NCI-H82 treated with DMSO at 0.1 percent for 48 hours (cell line): ENCODE measurements at regions not wholly inside any gene's neighbourhood (a gene's known extent, or its start where the extent isn't known, plus 50 kb on each side); places are given as distances from the start of the nearest gene placed in this dataset.
"Not testable (repeated sequence)": the region's sequence is repeated elsewhere in the genome, so short reads cannot be mapped to it uniquely, and the experiment has no call there.

ENCODE experiments used
- DNase-seq: peaks from one replicate; lab custom pipeline; 2025; ENCODE audit not compliant: unreplicated experiment; lab: John Stamatoyannopoulos, UW

DNA sequence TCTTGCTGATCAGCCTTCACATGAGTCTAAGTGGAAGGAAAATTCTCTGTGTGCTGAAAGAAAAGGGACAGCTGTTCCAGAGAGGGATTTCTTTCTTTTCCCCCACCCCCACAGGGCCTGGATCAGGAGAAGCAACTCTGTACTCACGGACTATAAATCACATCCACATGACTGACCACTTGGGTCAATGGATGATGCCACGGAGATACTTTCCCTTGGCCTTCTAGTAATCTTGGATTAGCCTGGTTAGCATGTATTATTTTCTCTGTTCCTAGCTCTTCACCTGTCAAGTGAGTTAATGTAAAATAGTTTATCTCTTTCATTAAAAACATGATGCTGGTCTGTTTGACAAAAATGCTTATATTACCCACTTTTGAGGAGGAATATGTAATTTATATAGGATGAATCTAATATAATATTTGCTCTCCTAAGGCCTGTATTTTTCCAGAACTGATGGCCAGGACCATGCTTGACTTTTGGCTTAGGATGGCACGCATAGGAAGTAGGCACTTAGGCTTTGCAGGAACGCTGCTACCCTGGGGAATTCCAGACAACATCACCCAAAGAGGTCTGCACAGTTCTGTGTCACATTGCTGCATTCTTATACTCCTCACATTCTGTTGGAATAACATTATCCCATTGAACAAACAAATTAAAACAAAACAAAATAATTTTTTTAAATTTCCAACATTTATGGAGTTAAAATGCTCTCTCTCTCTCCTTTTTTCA is 892.1 kb downstream of the TLE1 start:
- DNase-seq, result peak; percentile 88

- peak; percentile 56 for DNase-seq
Measured at GRCh38 chr9:80796632-80797031, 892.7 kb downstream of the TLE1 start.

DNA sequence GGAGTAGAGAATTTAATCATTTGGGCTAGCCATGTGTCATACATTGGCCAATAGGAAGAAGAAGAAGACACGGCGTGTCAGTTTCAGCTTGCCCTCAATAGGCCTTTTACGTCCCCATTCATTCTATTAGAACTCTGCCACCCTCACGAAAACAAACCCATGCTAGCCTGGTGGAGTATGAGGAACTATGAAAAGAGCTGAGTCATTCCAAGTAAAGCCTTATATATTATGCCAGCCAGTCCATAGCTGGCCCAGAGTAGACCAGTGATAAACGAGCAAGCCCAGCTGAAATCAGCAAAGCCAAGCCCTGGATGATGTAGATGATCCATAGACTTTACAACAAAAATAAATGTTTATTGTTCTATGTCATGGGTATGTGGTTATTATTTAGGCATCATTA is 895.1 kb downstream of the TLE1 start:
- DNase-seq, result no peak

DNA sequence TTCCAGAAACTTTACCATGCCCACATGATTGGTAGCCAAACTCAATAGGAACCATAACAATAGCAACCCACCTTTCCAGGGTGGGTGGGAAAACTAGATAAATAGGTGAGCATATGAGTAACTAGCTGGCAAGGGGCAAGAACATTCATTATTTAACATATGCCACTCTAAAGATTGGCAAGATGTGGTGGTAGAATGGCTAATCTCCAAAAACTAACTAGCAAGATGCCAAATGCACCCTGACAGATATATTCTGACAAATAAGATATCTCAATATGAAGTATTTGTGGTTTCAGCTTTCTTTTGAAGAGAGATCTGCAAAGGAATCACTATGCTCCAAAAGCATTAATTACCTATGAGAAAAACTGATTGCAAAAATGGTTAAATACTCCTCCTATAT is 895.6 kb downstream of the TLE1 start:
- no peak for DNase-seq

DNA sequence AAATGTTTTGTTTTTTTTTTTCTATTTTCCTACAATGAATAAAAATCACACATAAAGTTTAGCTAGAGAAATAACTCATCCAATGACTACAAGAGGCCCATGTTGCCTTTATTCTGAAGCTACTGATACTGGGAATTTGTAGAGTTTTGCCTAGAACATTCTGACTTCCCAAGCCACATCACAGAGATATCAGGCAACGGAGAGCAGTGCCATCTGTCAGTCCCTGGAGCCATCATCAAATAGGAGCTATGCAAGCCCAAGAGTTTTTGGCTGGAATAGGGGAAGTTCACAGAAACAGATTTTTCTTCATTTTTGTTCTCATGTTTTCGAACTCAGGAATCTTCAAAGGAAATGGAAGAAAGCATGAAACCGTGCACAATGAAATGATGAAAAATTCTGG is 896.6 kb downstream of the TLE1 start:
- no peak for DNase-seq

- no peak for DNase-seq
Measured at GRCh38 chr9:80791836-80792235, 897.5 kb downstream of the TLE1 start.

DNA sequence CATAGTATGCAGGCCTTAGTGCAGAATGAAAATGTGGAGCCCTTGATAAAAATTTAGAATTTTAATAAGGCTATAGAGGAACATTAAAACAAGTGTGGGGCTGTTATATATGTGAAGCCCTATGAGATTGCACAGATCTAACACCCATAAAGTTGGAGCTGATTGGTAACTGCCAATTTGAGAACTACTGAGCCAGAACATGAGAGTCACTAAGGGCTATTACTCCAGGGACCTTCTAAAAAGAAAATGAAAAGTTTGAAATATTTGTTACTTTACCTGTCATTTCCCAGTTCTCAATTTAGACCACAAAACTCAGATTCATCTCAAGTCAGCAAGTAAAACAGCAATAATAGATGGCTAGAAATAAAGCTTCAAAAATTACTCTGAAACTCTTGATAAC is 898.6 kb downstream of the TLE1 start:
- no peak for DNase-seq

- DNase-seq, result no peak
Measured at GRCh38 chr9:80789831-80790230, 899.5 kb downstream of the TLE1 start.

- no peak for DNase-seq
Measured at GRCh38 chr9:80787636-80788035, 901.7 kb downstream of the TLE1 start.

- no peak for DNase-seq
Measured at GRCh38 chr9:80784647-80785046, 904.7 kb downstream of the TLE1 start.

DNA sequence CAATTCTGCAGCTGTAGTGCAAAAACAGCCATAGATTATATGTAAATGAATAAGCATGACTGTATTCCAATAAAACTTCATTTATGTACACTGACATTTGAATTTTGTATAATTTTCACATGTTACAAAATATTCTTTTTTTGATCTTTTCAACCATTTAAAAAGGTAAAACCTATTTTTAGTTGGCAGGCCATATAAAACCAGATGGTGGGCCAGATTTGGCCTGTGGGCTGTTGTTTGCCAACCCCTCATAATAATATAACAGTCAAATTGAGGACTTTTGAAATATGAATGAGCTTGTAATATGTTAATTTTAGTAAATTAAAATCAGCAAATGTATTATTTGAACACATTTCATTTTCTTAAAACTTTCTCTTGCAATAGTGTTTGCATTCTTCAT is 913.4 kb downstream of the TLE1 start:
- no peak for DNase-seq

DNA sequence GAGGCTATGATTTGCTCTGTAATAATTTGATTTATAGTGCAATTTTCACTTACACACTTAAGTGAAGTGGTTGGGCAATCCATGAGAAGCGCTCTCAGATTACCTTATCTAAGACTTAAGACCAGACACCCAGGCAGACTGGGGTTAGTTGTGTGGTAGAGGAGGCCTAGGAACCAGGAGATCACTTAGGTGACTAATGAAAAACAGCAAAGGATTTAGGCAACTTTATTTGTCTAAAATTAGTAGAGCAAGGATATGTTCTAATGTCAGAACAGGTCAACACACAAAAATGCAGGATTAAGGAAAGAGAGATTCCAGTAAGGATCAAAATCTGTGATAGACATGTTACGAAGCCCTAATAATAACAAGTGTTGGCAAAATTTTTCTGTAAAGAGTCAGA is 913.8 kb downstream of the TLE1 start:
- no peak for DNase-seq

- no peak for DNase-seq
Measured at GRCh38 chr9:80771555-80772347, 917.6 kb downstream of the TLE1 start.

DNA sequence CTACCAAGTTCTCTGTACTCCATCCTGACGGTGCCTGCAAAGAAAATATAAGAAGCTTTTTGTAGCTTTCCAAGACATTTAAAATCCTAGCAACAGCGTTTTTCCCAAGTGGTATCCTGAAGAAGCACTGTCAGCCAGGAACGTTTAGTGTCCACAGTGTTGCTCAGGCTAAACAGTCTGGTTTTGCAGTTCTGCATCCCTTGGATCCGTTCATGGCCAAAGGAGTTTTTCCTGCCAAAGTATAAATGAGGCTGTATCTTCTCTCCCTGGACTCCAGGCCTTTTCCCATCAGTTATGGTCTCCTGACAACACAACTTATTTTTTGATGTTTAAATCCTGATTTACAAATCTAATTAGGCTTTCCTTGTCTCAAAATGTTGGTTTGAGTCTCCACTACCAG is 925.8 kb downstream of the TLE1 start:
- DNase-seq, result no peak

DNA sequence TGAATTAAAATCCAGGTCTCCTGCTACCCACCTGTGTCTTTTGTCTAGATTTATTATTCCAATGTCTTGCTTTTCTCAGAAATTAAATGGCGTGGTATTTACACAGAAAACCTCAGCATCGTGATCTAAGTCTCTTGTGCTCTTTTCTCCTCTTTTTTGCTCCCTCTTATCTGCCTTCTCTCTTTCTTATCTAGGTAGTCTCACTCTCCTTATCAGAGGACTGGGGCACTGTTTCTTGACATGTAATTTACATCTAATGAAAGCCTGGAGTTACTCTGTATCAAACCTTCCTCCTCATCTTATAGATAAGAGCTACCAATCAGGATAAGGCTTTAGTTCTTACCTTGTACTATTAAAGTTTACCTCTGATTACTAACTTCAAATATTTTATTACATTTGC is 933.8 kb downstream of the TLE1 start:
- DNase-seq, result no peak

- DNase-seq, result not testable (repeated sequence)
Measured at GRCh38 chr9:80747056-80747455, 942.3 kb downstream of the TLE1 start.

DNA sequence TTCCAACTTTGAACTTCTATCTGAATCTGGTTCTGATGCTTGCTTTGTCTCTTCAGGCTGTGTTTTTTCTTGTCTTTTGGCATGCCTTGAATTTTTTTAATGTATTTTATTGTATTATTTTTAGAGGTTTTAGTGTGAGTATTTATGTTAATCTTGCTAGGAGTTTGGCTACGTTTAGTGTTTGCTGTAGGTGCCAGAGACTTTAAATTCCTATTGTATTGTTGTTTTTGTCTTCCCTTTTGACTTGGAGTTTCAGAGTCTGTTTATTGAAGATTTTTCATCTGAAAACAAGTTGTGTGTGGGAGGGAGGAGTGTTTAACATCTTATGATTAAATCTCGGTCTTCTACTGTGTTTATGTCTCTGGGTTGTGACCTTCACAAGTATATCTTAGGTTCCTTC is 956.8 kb downstream of the TLE1 start:
- no peak for DNase-seq

- no peak for DNase-seq
Measured at GRCh38 chr9:80720579-80720978, 968.8 kb downstream of the TLE1 start.

GRCh38 chr9:80707120-80707519 is 982.2 kb downstream of the TLE1 start:
- DNase-seq, result no peak

DNA sequence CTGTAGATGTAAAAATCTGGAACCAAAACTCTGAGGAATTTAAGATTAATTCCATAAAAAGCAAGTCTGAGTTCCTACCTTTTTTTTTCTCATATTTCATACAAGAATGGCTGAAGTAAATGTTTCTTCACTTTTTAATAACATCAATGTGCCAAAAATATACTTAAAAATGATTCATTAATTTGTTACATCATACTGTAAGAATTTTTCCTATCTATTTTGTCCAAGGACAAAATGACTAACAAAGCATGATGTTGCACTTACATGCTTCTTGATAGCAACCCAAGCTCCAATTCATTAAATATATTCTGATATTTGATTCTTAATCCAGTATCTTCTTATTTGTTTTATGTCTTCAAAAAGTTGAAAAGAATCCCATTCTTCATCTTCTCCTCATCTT is 988.3 kb downstream of the TLE1 start:
- no peak for DNase-seq

GRCh38 chr9:80699511-80699998 is 989.8 kb downstream of the TLE1 start:
- no peak for DNase-seq

DNA sequence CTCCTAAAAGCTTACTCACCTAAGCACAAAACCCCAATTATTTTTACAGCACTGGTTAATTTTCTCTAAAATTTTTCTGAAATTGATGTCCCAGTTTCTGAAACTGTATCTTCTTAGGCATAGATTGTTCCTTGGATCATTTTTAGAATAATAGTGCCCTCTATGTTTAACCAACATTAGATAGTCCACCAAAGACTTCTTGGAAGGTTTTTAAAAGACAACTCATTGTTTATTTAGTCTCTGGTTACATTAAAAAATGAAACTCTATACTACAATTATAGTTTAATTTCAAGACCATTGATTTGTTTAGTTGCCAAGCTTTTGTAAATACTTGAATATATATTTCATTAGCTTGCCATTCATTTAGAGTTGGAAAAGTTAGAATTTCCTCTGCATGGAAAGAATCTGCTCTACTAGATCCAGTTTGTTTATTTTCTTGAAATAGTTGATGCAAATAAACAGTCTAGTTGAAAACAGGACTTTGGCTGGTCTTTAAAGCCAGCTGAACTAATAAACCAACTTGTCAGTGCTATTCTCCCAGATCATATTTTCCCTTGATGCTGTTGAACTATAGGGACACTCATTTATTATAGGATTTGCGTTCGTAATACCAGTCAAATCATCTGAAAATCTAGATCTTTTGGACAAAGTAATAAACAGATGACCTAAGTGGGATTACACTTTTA is 990.5 kb downstream of the TLE1 start:
- no peak for DNase-seq
